Fibroblast of lung (primary cell): ENCODE measurements at regions not wholly inside any gene's neighbourhood (a gene's known extent, or its start where the extent isn't known, plus 50 kb on each side); places are given as distances from the start of the nearest gene placed in this dataset.

Experiments
- DNase-seq, 2 donors: peaks; one replicate each; pipeline versions ENCODE4 v3.0.0 to v3.0.0-alpha.2; 2010; ENCODE audit warnings: low read depth in 2 of 2
- H2AFZ ChIP-seq: 2 replicates; pipeline ENCODE4 v1.5.1; 2012; ENCODE audit warnings: low read length, control low read depth, inconsistent platforms
- H3K27ac ChIP-seq: 2 replicates; pipeline ENCODE4 v1.5.1; 2011; ENCODE audit warnings: low read length, control low read depth; ENCODE audit not compliant: insufficient read depth
- H3K27me3 ChIP-seq: 2 replicates; pipeline ENCODE4 v1.5.1; 2011; ENCODE audit warnings: mild to moderate bottlenecking, low read length; ENCODE audit not compliant: control insufficient read depth, insufficient read depth
- H3K36me3 ChIP-seq: 2 replicates; pipeline ENCODE4 v1.5.1; 2011; ENCODE audit warnings: low read length; ENCODE audit not compliant: control insufficient read depth, insufficient read depth
- H3K4me1 ChIP-seq: 2 replicates; pipeline ENCODE4 v1.5.1; 2011; ENCODE audit warnings: low read length; ENCODE audit not compliant: control insufficient read depth, insufficient read depth; ENCODE audit errors: extremely low read depth
- H3K4me2 ChIP-seq: 2 replicates; pipeline ENCODE4 v1.5.1; 2011; ENCODE audit warnings: low read length, control low read depth; ENCODE audit not compliant: insufficient read depth; ENCODE audit errors: extremely low read depth
- H3K4me3 ChIP-seq, 4 experiments: fragments of 200-600 bp in 1 of 4; sonication (generic) in 1 of 4; replicated peaks in 1 of 4; 2 replicates each; pipeline ENCODE4 v1.5.1; 2011 to 2016; ENCODE audit warnings: low read length in 4 of 4, low read depth in 3 of 4, mild to moderate bottlenecking in 3 of 4, control low read depth in 2 of 4, inconsistent platforms in 1 of 4, mixed read lengths in 1 of 4; ENCODE audit not compliant: insufficient read depth in 1 of 4; ENCODE audit errors: control extremely low read depth in 1 of 4
- H3K79me2 ChIP-seq: 2 replicates; pipeline ENCODE4 v1.5.1; 2012; ENCODE audit warnings: mild to moderate bottlenecking, low read length, inconsistent platforms; ENCODE audit not compliant: control insufficient read depth, insufficient read depth
- H3K9ac ChIP-seq: 2 replicates; pipeline ENCODE4 v1.5.1; 2011; ENCODE audit warnings: mild to moderate bottlenecking, low read length, control low read depth; ENCODE audit not compliant: insufficient read depth
- H3K9me3 ChIP-seq: 2 replicates; pipeline ENCODE4 v1.5.1; 2012; ENCODE audit warnings: low read depth, low read length; ENCODE audit not compliant: control insufficient read depth, insufficient read depth
- H4K20me1 ChIP-seq: 2 replicates; pipeline ENCODE4 v1.5.1; 2011; ENCODE audit warnings: low read length; ENCODE audit not compliant: control insufficient read depth, insufficient read depth; ENCODE audit errors: extremely low read depth
- EZH2 ChIP-seq: IDR thresholded peaks from 2 replicates; pipeline ENCODE4 v1.5.1; 2012; ENCODE audit warnings: low read length, control low read depth, mild to moderate bottlenecking; ENCODE audit errors: missing control alignments
- TF ChIP-seq, protein P1 (sequence below), 2 donors: IDR thresholded peaks in 1 of 2; conservative IDR thresholded peaks in 1 of 2; 1 replicate in 1 of 2; 2 replicates in 1 of 2; pipeline ENCODE4 v1.5.1; 2011 to 2012; ENCODE audit warnings: low read length in 2 of 2, control low read depth in 1 of 2, inconsistent platforms in 1 of 2, low read depth in 1 of 2, mild to moderate bottlenecking in 1 of 2

DNA sequence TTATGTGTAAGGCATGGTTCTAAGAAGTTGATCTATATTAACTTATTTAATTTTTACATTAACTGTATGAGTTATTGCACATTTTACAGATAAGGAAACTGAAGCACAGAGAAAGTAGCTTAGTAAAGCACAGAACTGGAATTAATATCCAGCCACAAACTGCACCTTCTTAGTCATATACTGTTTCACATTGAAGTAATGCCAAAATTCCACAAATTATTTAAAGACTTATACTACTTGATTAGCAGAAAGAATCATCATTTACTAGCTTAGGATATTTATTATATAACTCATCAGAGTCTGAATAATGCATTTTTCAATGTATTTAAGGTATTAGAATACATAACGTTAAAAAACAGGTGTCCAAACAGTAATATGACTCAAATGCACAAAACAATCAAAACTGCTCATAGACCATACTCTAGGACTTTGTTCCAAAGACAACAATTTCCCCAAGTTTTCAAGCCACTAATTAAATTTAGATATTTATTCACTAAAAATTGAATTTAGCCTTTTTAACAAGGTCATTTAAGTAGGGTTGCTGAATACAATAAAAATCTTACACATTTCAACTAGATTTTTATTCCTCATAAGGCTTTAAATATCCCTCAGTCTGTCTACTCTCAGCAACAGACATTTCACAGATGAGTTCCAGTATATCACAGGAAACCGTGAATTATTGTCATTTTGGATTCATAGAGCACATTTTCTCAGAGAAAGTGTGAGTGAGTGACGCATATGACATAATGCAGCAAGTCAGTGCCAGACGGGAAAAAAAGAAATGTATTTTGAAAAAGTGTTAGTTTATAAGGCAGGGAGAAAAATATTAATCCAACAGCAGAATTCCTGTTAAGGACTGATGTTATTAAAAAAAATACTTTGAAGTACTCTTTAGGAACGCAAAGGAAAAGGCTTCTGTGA is 782.5 kb downstream of the TMTC2 start:
- no peaks in the 10 kb centered on the region for H3K27me3 ChIP-seq
- no peak overlapping the region for H3K4me2 ChIP-seq
- H3K9ac ChIP-seq = no peak overlapping the region
- H3K27ac ChIP-seq = no peak overlapping the region
- no peaks in the 10 kb centered on the region for H3K36me3 ChIP-seq
- H3K4me1 ChIP-seq = no peaks in the 10 kb centered on the region
- H2AFZ ChIP-seq = no peak overlapping the region
- no peaks in the 10 kb centered on the region for H3K79me2 ChIP-seq
- H3K9me3 ChIP-seq = no peaks in the 10 kb centered on the region
- H3K4me3 ChIP-seq = no peak overlapping the region
- DNase-seq = peak in 1 of 2 donors; percentile 21
- no peak for TF ChIP-seq EZH2
- TF ChIP-seq, protein P1, sequence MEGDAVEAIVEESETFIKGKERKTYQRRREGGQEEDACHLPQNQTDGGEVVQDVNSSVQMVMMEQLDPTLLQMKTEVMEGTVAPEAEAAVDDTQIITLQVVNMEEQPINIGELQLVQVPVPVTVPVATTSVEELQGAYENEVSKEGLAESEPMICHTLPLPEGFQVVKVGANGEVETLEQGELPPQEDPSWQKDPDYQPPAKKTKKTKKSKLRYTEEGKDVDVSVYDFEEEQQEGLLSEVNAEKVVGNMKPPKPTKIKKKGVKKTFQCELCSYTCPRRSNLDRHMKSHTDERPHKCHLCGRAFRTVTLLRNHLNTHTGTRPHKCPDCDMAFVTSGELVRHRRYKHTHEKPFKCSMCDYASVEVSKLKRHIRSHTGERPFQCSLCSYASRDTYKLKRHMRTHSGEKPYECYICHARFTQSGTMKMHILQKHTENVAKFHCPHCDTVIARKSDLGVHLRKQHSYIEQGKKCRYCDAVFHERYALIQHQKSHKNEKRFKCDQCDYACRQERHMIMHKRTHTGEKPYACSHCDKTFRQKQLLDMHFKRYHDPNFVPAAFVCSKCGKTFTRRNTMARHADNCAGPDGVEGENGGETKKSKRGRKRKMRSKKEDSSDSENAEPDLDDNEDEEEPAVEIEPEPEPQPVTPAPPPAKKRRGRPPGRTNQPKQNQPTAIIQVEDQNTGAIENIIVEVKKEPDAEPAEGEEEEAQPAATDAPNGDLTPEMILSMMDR (conservative IDR thresholded peaks at IDR 0.05 in 1 of 2, IDR thresholded peaks at IDR 0.05 in 1 of 2; ENCODE audit: low read depth in 1 of 2, low read length in 2 of 2) = no peak
- H4K20me1 ChIP-seq = no peaks in the 10 kb centered on the region

DNA sequence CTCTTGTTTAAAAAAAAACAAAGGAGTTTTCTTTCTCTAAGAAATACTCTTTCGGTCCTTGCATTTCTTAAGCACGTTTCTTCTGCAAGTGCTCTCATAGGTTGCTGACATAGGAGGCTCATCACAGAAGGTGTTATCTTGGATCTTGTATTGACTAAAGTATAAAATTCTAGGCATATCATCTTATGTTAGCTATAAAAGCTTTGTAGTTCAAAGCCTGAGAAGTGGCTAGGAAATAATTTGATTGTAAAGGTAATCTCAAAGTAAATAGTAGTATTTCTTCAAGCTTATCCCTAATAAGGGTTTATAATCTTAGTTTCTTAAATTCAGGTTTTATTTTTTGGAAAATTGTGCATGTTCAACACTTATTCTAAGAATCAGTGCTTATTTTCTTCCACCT is 778.9 kb downstream of the TMTC2 start:
- Histone ChIP-seq H3K27ac (no peak overlapping the region), H3K27me3 (no peaks in the 10 kb centered on the region), H3K9me3 (no peaks in the 10 kb centered on the region), H3K9ac (no peak overlapping the region), H3K4me2 (no peak overlapping the region), H3K4me1 (no peaks in the 10 kb centered on the region), H2AFZ (no peak overlapping the region), H3K79me2 (no peaks in the 10 kb centered on the region), H3K36me3 (no peaks in the 10 kb centered on the region), H3K4me3 (no peak overlapping the region), H4K20me1 (no peaks in the 10 kb centered on the region)
- no peak for DNase-seq
- TF ChIP-seq EZH2 = no peak
- TF ChIP-seq, protein P1 (conservative IDR thresholded peaks at IDR 0.05 in 1 of 2, IDR thresholded peaks at IDR 0.05 in 1 of 2; ENCODE audit: low read depth in 1 of 2, low read length in 2 of 2) = no peak

DNA sequence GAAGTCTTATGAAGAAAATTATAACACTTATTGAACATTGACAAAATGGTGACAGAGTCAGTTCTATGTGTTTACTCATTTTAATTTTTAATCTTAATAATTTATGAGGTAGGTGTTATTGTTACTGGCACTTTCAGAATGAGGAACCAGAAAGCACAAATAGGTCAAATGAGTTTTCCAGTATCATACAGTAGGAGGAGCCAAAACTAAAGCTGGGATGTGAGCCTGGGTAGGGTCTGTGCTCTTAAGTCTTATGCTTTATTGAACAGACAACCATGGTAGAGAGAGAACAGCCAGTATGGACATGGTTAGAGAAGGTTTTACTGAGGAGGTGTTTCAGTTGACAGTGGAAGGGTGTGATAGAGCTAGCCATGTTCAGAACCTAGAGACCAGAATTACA is 775.7 kb downstream of the TMTC2 start:
- no peaks in the 10 kb centered on the region for H3K4me1 ChIP-seq
- H2AFZ ChIP-seq = no peak overlapping the region
- H3K79me2 ChIP-seq = no peaks in the 10 kb centered on the region
- H3K4me3 ChIP-seq = no peak overlapping the region
- TF ChIP-seq, protein P1 (conservative IDR thresholded peaks at IDR 0.05 in 1 of 2, IDR thresholded peaks at IDR 0.05 in 1 of 2; ENCODE audit: low read depth in 1 of 2, low read length in 2 of 2) = no peak
- no peak for TF ChIP-seq EZH2
- no peaks in the 10 kb centered on the region for H4K20me1 ChIP-seq
- no peak overlapping the region for H3K9ac ChIP-seq
- no peak overlapping the region for H3K27ac ChIP-seq
- DNase-seq = no peak
- H3K27me3 ChIP-seq = no peaks in the 10 kb centered on the region
- no peaks in the 10 kb centered on the region for H3K9me3 ChIP-seq
- H3K36me3 ChIP-seq = no peaks in the 10 kb centered on the region
- no peak overlapping the region for H3K4me2 ChIP-seq
